Testis (tissue), 2 donors: ENCODE measurements at regions not wholly inside any gene's neighbourhood (a gene's known extent, or its start where the extent isn't known, plus 50 kb on each side); places are given as distances from the start of the nearest gene placed in this dataset.

Experiments used
- DNase-seq: peaks from one replicate; pipeline ENCODE4 v3.0.0-alpha.2; 2019
- H3K27ac ChIP-seq, 2 donors: fragments of 200-600 bp; sonication (generic); one replicate each; pipeline ENCODE4 v1.5.1; 2019
- H3K27me3 ChIP-seq: fragments of 200-600 bp; sonication (generic); one replicate; pipeline ENCODE4 v1.5.1; 2019
- H3K36me3 ChIP-seq: fragments of 200-600 bp; sonication (generic); one replicate; pipeline ENCODE4 v1.5.1; 2017; ENCODE audit warnings: low read depth; ENCODE audit errors: missing control alignments
- H3K4me1 ChIP-seq: fragments of 200-600 bp; sonication (generic); one replicate; pipeline ENCODE4 v1.5.1; 2019
- H3K4me3 ChIP-seq, 2 donors: fragments of 200-600 bp; sonication (generic); one replicate each; pipeline ENCODE4 v1.5.1; 2017 to 2019
- H3K9me3 ChIP-seq: fragments of 200-600 bp; sonication (generic); one replicate; pipeline ENCODE4 v1.5.1; 2017
- POLR2A ChIP-seq: fragments of 450-650 bp; IDR thresholded peaks from one replicate; pipeline ENCODE4 v1.6.1; 2017; ENCODE audit warnings: antibody characterized with exemption, mild to moderate bottlenecking, moderate library complexity
- WGBS, 2 donors: methylation state at CpG; one replicate each; pipeline ENCODE4 v1.1.5; 2018; 5-methylcytosine and 5-hydroxymethylcytosine counted together
- intact Hi-C: fragments of 100-400 bp; cut with DNase I; formaldehyde crosslinking; loops from one replicate; pipeline ENCODE4 v1.15.1; 2023; ENCODE audit warnings: low total_unique reads
- TF ChIP-seq, protein P1 (sequence below), 3 experiments: fragments of 450-650 bp in 2 of 3; fragments of 200-600 bp in 1 of 3; sonication (generic) in 1 of 3; IDR thresholded peaks; one replicate each; pipeline ENCODE4 v1.5.1; 2016 to 2019; ENCODE audit warnings: antibody characterized with exemption in 3 of 3, mild to moderate bottlenecking in 2 of 3, moderate library complexity in 1 of 3

DNA sequence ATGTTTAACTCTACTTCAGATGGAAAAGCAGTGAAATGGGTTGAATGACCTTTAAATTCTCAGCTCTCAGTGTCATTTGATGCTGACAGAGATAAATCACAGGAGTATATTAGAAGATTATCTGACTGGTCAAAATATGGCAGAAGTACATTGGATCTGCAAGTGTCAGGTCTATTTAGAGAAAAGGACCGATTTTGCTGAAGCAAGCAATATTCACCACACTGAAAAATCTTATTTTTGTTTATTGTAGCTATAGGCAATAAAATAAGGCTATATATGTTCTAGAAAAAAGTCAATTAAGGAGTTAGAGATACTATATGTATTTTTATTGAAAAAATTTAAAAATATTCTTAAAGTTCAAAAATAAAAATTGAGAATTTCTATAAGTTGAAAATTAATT, 325.3 kb downstream of the CXXC4 start:
- intact Hi-C loops: no loop called here
- 83 to 84% methylated on average over 1 of the region's 1 CpG for WGBS, 2 donors
- no peaks in the 10 kb centered on the region for H3K9me3 ChIP-seq
- no peaks in the 10 kb centered on the region for H3K36me3 ChIP-seq
- TF ChIP-seq POLR2A: no peak
- TF ChIP-seq, protein P1, sequence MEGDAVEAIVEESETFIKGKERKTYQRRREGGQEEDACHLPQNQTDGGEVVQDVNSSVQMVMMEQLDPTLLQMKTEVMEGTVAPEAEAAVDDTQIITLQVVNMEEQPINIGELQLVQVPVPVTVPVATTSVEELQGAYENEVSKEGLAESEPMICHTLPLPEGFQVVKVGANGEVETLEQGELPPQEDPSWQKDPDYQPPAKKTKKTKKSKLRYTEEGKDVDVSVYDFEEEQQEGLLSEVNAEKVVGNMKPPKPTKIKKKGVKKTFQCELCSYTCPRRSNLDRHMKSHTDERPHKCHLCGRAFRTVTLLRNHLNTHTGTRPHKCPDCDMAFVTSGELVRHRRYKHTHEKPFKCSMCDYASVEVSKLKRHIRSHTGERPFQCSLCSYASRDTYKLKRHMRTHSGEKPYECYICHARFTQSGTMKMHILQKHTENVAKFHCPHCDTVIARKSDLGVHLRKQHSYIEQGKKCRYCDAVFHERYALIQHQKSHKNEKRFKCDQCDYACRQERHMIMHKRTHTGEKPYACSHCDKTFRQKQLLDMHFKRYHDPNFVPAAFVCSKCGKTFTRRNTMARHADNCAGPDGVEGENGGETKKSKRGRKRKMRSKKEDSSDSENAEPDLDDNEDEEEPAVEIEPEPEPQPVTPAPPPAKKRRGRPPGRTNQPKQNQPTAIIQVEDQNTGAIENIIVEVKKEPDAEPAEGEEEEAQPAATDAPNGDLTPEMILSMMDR (IDR thresholded peaks at IDR 0.05): no peak
- DNase-seq: no peak
- H3K4me1 ChIP-seq: no peaks in the 10 kb centered on the region
- no peak overlapping the region for H3K4me3 ChIP-seq
- no peaks in the 10 kb centered on the region for H3K27me3 ChIP-seq
- H3K27ac ChIP-seq: no peak overlapping the region

DNA sequence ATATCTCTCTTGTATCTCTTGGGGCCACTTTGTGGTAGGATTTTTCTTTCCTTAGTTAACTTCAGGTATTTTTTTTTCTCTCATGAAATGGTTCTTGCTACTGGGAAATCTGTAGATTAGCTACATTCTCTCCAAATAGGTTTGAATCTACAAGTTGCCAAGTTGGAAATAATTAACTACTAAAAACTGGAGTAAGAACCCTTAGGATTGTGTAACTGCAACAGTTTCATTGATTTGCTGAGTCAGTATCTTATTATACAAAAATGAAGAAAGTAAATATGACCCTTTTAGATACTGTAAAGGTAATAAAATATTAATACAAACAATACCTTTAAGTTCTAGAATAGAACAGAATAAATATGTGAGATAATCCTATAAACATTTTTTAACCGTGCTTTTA, 327.9 kb downstream of the CXXC4 start:
- Histone ChIP-seq H3K27me3 (no peaks in the 10 kb centered on the region), H3K4me3 (no peak overlapping the region), H3K4me1 (no peaks in the 10 kb centered on the region), H3K36me3 (no peaks in the 10 kb centered on the region), H3K9me3 (no peaks in the 10 kb centered on the region), H3K27ac (no peak overlapping the region)
- TF ChIP-seq POLR2A: no peak
- TF ChIP-seq, protein P1 (IDR thresholded peaks at IDR 0.05): no peak
- intact Hi-C loops: no loop called here
- WGBS, 2 donors: 78 to 89% methylated on average over 1 of the region's 1 CpG
- DNase-seq: no peak

DNA sequence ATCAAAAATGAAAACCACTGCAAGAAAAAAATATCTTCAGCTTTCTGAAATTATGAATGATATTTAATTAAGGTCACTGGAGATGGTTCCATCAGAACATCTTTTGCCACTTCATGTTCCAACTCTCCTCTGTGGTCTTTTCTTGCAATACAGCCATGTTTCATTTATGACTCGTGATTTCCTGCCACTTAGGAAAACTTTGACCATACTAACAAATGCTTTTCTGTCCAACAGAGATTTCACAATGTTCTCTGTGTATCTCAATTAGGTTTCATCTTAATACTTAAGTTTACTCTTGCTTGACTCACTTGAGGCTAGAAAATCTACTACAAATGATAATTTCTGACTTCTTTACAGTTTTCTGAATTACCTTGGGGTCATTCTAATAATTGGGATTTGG, 330.9 kb downstream of the CXXC4 start:
- Histone ChIP-seq H3K27ac (no peak overlapping the region), H3K36me3 (no peaks in the 10 kb centered on the region), H3K4me3 (no peak overlapping the region), H3K4me1 (no peaks in the 10 kb centered on the region), H3K27me3 (no peaks in the 10 kb centered on the region), H3K9me3 (no peaks in the 10 kb centered on the region)
- no peak for TF ChIP-seq POLR2A
- TF ChIP-seq, protein P1 (IDR thresholded peaks at IDR 0.05): no peak
- intact Hi-C loops: no loop called here
- DNase-seq: no peak
- 49 to 52% methylated on average over 1 of the region's 1 CpG for WGBS, 2 donors

DNA sequence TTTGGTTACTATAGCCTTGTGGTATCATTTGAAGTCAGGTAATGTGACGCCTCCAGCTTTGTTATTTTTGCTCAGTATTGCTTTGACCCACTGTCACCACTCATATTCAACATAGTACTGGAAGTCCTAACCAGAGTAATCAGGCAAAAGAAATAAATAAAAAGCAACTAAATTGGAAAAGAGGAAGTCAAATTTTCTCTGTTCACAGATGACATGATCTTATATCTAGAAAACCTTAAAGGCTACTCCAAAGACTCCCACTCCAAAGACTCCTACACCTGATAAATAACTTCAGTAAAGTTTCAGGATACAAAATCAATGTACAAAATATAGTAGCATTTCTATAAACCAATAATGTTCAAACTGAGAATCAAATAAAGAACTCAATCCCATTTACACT, 348.6 kb downstream of the CXXC4 start:
- Histone ChIP-seq H3K4me3 (no peak overlapping the region), H3K27me3 (no peaks in the 10 kb centered on the region), H3K27ac (no peak overlapping the region), H3K4me1 (no peaks in the 10 kb centered on the region), H3K36me3 (no peaks in the 10 kb centered on the region), H3K9me3 (no peaks in the 10 kb centered on the region)
- WGBS, 2 donors: 85 to 95% methylated on average over 1 of the region's 1 CpG
- no peak for DNase-seq
- TF ChIP-seq POLR2A: no peak
- TF ChIP-seq, protein P1 (IDR thresholded peaks at IDR 0.05): no peak
- intact Hi-C loops: no loop called here

DNA sequence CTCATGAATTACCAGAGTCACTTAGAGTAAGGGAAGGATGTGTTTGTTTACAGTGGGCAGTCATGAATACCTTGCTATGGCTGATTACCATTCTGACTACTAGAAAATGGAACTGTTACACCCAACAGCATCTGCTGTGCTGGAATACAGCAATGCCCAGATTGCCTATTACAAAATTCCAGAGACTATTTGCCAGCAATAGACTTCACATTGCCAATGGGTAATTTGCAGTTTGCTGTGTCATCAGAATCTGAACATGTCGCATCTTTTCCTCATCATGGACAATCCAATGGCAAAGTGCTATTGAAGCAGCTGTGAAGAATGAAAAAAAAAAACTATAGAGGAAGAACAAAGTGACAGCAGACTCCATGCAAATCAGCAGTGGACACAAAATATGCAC, 356.6 kb downstream of the CXXC4 start:
- H3K36me3 ChIP-seq: no peaks in the 10 kb centered on the region
- no peaks in the 10 kb centered on the region for H3K27me3 ChIP-seq
- DNase-seq: no peak

More for the DNA sequence above, 356.6 kb downstream of the CXXC4 start:
- Histone ChIP-seq H3K9me3 (no peaks in the 10 kb centered on the region), H3K4me3 (no peak overlapping the region), H3K4me1 (no peaks in the 10 kb centered on the region), H3K27ac (no peak overlapping the region)
- TF ChIP-seq, protein P1 (IDR thresholded peaks at IDR 0.05): no peak
- no peak for TF ChIP-seq POLR2A
- intact Hi-C loops: no loop called here
- 89 to 94% methylated on average over 1 of the region's 1 CpG for WGBS, 2 donors
